NCI-H69 (cell line): ENCODE measurements at regions not wholly inside any gene's neighbourhood (a gene's known extent, or its start where the extent isn't known, plus 50 kb on each side); places are given as distances from the start of the nearest gene placed in this dataset.
"Not testable (repeated sequence)": the region's sequence is repeated elsewhere in the genome, so short reads cannot be mapped to it uniquely, and the experiment has no call there.

Experiments
- DNase-seq: peaks from one replicate; lab custom pipeline; 2025; lab: John Stamatoyannopoulos, UW

- no peak for DNase-seq
These were observed 321.5 kb upstream of the NRP1 start for GRCh38 chr10:33655921-33656320.

DNA sequence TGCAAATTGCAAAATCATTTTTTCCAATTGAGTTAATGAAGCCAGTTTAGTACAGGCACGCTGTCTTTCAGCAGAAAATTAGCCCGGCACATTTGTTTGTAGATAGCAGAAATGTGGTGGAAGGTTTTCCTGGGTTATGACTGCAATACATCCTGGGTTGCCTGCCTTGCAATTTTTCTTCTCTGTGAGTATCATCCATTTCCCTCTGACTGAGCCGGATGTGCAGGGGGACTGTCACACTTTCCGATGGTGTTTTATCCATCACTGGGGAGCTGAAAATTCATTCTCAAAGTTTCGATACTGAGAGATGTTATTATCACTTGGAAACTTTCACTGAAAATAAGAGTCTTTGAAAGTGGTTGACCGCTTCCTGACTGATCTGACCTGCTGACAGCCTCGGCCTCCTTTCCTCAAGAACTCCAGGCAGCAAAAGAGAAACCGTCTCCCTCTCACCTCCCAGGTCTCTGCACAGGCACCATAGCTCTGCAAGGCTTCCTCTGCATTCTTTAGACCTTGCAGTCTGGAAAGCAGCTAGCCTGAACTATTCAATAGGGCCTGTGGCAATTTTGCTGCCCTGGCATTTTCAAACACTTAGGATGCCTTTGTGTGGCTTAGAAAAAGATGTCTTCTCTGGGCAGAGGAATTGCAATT, 320.8 kb upstream of the NRP1 start:
- DNase-seq: no peak

DNA sequence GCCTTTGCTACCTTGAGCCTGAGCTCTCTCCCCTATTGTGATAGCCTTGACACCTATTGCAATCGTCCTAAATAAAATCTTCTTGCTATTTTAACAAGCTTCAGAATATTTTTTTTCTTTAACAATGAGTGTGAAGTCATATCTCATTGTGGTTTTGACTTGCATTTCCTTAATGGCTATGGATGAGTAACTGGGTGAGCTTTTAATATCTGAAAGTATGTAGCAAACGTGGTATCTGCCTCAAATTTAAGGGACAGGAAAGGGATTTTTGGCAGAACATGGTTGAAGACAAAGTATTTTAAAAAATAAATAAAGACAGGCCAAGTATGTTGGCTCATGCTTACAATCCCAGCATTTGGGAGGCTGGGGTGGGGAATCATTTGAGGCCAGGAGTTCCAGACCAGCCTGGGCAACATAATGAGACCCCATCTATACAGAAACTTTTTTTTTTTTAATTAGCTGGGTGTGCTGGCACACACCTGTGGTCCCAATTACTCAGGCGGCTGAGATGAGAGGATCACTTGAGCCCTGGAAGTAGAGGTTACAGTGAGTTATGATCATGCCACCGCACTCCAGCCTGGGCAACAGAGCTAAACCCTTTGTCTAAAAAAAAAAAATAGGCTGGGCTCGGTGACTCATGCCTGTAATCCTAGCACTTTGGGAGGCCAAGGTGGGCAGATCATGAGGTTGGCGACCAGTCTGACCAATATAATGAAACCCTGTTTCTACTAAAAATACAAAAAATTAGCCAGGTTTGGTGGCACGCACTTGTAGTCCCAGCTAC, 319.3 kb upstream of the NRP1 start:
- no peak for DNase-seq

DNA sequence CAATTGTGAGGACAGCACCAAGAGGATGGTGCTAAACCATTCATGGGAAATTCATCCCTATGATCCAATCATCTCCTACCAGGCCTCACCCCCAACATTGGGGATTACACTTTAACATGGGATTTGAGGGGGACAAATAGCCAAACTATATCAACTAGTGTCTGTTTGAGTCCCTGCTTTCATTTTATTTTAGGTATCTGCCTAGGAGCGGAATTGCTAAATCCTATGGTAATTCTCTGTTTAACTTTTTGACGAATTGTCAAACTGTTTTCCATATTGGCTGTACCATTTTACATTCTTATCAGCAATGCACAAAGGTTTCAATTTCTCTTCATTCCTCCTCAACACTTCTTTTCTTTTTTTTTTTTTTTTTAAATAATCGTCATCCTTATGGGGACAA, 318.4 kb upstream of the NRP1 start:
- no peak for DNase-seq

DNA sequence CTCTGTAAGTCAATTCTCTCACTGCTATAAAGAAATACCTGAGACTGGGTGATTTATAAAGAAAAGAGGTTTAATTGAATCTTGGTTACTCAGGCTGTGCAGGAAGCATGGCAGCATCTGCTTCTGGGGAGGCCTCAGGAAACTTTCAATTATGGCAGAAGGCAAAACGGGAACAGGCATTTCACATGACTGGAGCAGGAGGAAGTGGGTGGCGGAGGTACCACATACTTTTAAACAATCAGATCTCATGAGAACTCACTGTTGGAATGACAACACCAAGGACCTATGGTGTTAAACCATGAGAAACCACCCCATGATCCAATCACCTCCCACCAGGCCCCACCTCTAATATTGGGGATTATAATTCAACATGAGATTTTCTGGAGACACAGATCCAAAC, 315.7 kb upstream of the NRP1 start:
- not testable (repeated sequence) for DNase-seq

- DNase-seq: no peak
These were observed 308.6 kb upstream of the NRP1 start for GRCh38 chr10:33643042-33643441.

- DNase-seq: no peak
These were observed 304.4 kb upstream of the NRP1 start for GRCh38 chr10:33638891-33639290.

DNA sequence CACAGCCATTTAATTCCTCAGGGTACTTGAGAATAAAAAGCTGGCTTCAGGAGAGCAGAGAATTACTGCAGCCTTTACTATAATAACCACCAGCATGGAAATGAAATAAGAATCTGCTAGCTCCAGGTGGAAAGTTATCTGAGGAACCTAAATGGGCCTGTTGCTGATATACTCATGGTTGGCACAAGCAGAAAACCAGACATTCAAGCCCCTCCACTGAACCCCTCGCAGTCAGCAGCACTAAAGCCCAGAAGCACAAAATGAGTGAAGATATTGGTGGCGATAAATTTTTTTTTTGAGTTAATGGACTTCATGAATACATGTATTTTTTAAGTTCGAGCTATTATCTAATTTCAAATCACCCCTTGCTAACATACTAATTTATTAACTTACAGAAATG, 303.9 kb upstream of the NRP1 start:
- no peak for DNase-seq

DNA sequence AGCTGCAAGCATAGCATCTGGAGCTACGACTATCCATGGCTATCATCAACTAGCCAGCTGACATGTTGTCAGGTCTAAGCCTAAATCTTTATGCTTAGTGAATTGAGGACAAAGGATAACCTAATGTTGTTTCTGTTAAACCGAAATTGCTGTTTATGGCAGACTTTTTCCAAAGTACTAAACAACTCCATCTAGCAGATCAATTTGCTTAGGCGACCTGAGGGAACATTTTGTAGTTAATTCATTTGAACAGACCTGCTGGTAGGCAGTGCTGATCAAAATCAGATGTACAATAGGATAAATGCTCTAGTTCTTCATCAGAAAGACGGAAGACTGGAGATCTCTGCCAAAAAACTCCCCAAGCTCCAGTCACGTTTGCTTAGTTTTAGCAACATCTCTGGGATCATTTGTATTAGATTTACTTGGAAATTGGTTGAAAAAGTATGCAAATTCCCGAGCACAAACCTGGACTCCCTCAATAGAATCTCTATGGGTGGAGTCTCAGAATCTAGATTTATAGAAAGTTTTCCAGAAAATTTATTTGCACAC, 301.6 kb upstream of the NRP1 start:
- DNase-seq: no peak

- no peak for DNase-seq
These were observed 298.0 kb upstream of the NRP1 start for GRCh38 chr10:33632432-33632831.

GRCh38 chr10:33631991-33632390, 297.5 kb upstream of the NRP1 start:
- no peak for DNase-seq

DNA sequence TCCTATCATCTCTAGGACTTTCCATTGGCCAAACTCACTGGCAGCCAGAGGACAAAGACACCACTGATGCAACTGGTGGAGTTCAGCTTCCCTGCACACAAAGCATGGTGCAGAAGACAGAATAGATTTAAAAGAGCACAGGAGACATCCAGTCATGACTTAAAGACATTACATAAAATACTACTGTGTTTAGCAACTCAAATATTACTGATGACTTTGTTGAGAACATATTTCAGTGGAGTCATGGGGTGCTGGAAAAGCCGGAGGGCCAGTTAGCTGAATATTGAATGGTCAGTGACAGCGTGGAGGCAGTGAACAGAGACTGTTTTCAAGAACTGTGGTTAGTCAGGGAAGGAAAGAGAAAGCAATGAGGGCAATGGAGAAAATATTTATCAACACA, 296.3 kb upstream of the NRP1 start:
- DNase-seq: no peak

- DNase-seq: no peak
These were observed 293.1 kb upstream of the NRP1 start for GRCh38 chr10:33627611-33628010.

DNA sequence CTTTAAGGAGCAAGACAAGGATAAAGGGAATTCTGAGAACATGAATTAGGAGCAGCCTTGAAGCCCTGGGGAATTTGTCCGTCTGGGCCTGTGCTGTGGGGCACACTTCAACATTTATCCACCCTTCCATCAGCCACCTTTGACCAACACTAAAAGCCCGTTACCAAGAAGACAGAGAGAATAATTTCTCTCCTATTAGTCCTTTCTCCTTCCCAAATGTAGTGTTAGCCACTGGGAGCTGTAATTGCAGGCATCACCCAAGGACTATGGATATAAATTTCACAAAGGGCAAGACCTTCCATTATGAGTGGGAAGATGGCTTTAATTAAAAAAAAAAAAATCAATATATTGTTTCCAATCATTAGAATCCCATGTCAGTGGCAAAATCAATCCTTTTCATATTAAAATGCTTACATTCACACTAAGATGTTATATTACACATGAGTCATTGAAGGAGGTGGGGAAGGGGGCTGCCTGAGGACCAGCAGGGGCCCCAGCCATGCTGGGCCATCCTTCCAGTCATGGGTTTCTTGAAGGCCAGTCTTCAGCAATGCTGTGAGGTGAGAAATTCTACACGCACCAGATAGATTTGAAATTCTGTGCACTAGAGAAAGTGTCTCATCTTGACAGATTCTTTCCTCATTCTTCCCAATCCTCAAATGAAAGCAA, 292.5 kb upstream of the NRP1 start:
- DNase-seq: no peak

- no peak for DNase-seq
These were observed 289.2 kb upstream of the NRP1 start for GRCh38 chr10:33623669-33624068.

GRCh38 chr10:33621101-33621500, 286.6 kb upstream of the NRP1 start:
- no peak for DNase-seq

DNA sequence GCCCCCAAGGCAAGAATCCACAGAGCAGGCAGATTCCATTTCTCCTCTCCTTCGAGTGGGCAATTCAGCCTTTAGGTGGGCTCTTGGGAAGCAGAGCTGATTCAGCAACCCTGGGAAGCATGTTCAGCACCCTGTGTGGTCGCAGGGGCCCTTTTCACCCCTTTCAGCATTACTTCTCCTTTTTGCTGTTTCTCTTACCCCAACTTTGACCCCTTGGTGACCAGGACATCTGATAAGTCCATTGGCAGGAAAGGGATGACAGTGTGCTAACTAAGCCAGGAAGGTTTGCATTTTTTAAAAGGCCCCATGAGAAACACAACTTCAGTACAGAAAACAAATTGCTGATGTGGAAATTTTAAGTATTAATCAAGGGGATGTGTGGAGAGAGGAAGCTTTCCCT, 283.7 kb upstream of the NRP1 start:
- no peak for DNase-seq

- DNase-seq: no peak
These were observed 283.1 kb upstream of the NRP1 start for GRCh38 chr10:33617381-33618080.

DNA sequence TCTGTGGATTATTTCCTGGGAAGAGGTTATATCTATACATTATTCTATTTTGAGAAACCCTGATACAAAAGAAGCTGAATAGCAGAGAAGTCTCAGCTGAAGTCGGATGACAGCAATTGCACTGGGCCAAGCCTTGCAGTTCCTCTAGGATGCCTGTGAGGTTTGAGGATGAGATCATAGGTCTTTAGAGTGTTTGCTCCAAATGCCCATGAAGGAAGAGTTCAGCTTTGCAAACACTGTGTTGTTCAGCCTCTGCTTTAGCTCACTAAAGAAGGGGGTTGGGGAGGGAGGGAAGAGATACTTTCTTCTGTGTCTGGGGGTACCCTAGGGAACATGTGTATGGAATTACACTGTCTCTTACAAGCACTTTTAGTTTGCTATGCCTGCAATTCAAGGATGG, 282.5 kb upstream of the NRP1 start:
- no peak for DNase-seq

DNA sequence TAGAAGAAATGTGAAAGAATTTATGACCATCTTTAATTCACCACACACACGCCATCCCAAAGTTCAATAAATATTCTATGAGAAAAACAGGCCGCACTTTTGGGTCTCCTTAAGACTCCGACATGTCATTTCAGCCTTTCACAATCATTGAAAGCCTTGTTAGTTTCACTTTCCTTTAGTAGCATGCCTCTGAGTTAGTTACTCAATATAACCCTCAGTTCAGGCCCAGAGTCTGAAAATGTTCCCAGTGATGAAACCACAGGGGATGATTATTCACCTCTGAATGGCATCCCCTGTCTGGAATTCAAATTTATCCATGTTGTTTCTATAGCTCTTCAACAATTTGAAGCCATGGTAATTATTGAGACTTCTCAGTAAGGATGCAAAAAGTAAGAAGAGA, 278.1 kb upstream of the NRP1 start:
- DNase-seq: no peak

GRCh38 chr10:33612116-33612515, 277.6 kb upstream of the NRP1 start:
- no peak for DNase-seq

DNA sequence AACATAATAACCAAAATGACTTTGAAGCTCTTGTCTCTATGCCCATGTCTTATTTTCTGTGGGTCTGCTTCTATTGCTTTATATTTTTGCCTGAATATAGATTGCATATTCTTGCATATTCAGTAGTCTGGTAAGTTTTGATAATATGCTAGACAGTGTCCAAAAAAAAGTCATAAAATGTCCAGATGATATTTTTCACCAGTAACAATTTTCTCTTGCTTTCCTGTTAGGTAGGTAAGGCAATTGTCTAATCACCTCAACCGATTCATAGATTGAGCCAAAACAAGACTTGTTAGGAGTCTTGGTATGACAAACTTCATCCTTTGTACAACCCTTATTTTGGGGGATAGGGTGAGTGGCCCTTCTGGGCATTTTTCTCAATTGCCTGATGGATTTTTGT, 277.0 kb upstream of the NRP1 start:
- DNase-seq: no peak
